Smooth muscle cell (in vitro differentiated cells): ENCODE measurements at regions not wholly inside any gene's neighbourhood (a gene's known extent, or its start where the extent isn't known, plus 50 kb on each side); places are given as distances from the start of the nearest gene placed in this dataset.

Source experiments
- DNase-seq: peaks from one replicate; lab custom pipeline; 2025; ENCODE audit not compliant: unreplicated experiment; lab: John Stamatoyannopoulos, UW
- H2AFZ ChIP-seq: fragments of 200-600 bp; sonication (generic); 2 replicates; pipeline ENCODE4 v1.6.0; 2016; ENCODE audit warnings: antibody characterized with exemption, low read depth, mild to moderate bottlenecking
- H3F3A ChIP-seq: fragments of 200-600 bp; sonication (generic); 2 replicates; pipeline ENCODE4 v1.6.0; 2017; ENCODE audit warnings: antibody characterized with exemption, low read depth
- H3K27ac ChIP-seq: fragments of 200-600 bp; sonication (generic); 2 replicates; pipeline ENCODE4 v1.5.1; 2016; ENCODE audit warnings: low read depth, mild to moderate bottlenecking
- H3K27me3 ChIP-seq: fragments of 200-600 bp; sonication (generic); 2 replicates; pipeline ENCODE4 v1.6.1; 2016; ENCODE audit warnings: low read depth, mild to moderate bottlenecking
- H3K36me3 ChIP-seq: fragments of 200-600 bp; sonication (generic); 2 replicates; pipeline ENCODE4 v1.5.1; 2016; ENCODE audit warnings: low read depth
- H3K4me1 ChIP-seq: fragments of 200-600 bp; sonication (generic); 2 replicates; pipeline ENCODE4 v1.5.1; 2016; ENCODE audit warnings: low read depth
- H3K4me2 ChIP-seq: fragments of 200-600 bp; sonication (generic); 2 replicates; pipeline ENCODE4 v1.6.0; 2016; ENCODE audit warnings: mild to moderate bottlenecking
- H3K4me3 ChIP-seq: fragments of 200-600 bp; sonication (generic); 2 replicates; pipeline ENCODE4 v1.5.1; 2016; ENCODE audit warnings: mild to moderate bottlenecking
- H3K79me2 ChIP-seq: fragments of 200-600 bp; sonication (generic); 2 replicates; pipeline ENCODE4 v1.6.0; 2016; ENCODE audit warnings: low read depth, mild to moderate bottlenecking
- H3K9ac ChIP-seq: fragments of 200-600 bp; sonication (generic); 2 replicates; pipeline ENCODE4 v1.6.0; 2016; ENCODE audit warnings: low read depth
- H3K9me3 ChIP-seq: fragments of 200-600 bp; sonication (generic); replicated peaks from 2 replicates; pipeline ENCODE4 v1.5.1; 2016; ENCODE audit warnings: low read depth
- H4K20me1 ChIP-seq: fragments of 200-600 bp; sonication (generic); 2 replicates; pipeline ENCODE4 v1.6.0; 2016; ENCODE audit warnings: low read depth
- WGBS: methylation state at CpG from one replicate; pipeline ENCODE4 v1.1.7; 2016; ENCODE audit warnings: low lambda C conversion rate; 5-methylcytosine and 5-hydroxymethylcytosine counted together
- TF ChIP-seq, protein P1 (sequence below): fragments of 200-600 bp; sonication (generic); IDR thresholded peaks from 2 replicates; pipeline ENCODE4 v1.5.1; 2017; ENCODE audit warnings: borderline replicate concordance, mild to moderate bottlenecking, antibody characterized with exemption; ENCODE audit not compliant: insufficient read depth, poor library complexity, severe bottlenecking

- Histone ChIP-seq H3F3A (peaks cover 12% of the 10 kb centered on the region), H2AFZ (no peak overlapping the region), H3K79me2 (no peaks in the 10 kb centered on the region), H3K27ac (peak overlapping the region; percentile 76), H3K9me3 (no peaks in the 10 kb centered on the region), H3K27me3 (no peaks in the 10 kb centered on the region), H3K9ac (no peak overlapping the region), H3K36me3 (no peaks in the 10 kb centered on the region), H3K4me3 (no peak overlapping the region), H3K4me2 (peak overlapping the region; percentile 81), H3K4me1 (peaks cover 9% of the 10 kb centered on the region), H4K20me1 (no peaks in the 10 kb centered on the region)
- TF ChIP-seq, protein P1, sequence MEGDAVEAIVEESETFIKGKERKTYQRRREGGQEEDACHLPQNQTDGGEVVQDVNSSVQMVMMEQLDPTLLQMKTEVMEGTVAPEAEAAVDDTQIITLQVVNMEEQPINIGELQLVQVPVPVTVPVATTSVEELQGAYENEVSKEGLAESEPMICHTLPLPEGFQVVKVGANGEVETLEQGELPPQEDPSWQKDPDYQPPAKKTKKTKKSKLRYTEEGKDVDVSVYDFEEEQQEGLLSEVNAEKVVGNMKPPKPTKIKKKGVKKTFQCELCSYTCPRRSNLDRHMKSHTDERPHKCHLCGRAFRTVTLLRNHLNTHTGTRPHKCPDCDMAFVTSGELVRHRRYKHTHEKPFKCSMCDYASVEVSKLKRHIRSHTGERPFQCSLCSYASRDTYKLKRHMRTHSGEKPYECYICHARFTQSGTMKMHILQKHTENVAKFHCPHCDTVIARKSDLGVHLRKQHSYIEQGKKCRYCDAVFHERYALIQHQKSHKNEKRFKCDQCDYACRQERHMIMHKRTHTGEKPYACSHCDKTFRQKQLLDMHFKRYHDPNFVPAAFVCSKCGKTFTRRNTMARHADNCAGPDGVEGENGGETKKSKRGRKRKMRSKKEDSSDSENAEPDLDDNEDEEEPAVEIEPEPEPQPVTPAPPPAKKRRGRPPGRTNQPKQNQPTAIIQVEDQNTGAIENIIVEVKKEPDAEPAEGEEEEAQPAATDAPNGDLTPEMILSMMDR, result no peak
- WGBS, result 61% methylated on average over 12 of the region's 12 CpGs
- DNase-seq, result no peak
These were observed 89.1 kb upstream of the SLC25A33 start for GRCh38 chr1:9449976-9450696.

DNA sequence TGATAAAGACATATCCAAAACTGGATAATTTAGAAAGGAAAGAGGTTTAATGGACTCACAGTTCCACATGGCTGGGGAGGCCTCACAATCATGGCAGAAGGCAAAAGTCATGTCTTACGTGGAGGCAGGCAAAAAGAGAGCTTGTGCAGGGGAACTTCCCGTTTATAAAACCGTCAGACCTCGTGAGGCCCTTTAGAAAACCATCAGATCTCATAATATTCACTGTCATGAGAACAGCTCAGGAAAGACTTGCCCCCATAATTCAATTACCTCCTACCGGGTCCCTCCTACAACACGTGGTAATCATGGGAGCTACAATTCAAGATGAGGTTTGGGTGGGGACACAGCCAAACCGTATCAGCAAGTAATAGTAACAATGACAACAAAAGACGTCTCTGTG lies 88.2 kb upstream of the SLC25A33 start:
- no peaks in the 10 kb centered on the region for H3K9me3 ChIP-seq

DNA sequence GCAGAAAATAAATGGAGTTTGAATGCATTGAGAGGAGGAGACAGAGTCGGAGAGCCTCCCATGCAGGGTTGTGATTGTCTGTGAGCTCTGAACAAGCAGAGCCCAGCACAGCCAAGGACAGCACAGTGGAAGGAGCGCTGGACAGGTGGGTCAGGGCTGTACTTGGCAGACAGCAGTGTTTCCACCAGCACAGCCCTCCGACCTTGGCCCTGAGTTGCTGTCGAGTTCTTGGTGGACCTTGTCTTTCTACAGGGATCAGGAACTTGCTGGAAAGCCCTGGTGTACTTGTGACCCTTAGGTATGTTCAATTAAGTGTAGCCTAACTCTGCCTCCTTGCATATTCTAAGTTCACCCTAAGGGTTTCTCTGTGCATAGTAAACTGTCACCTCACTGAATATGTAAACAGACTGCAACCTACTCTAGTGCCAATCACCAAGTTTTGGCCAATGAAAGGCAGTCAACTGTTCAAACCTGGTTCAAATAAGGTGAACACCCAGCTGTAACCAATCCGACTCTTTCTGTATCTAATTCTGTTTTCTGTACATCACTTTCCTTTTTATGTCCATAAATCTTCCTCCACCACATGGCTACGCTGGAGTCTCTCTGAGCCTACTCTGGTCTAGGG lies 86.6 kb upstream of the SLC25A33 start:
- WGBS, result 81% methylated on average over 6 of the region's 6 CpGs
- Histone ChIP-seq H3F3A (peaks cover 8% of the 10 kb centered on the region), H3K9ac (no peak overlapping the region), H3K4me1 (peaks cover 9% of the 10 kb centered on the region), H3K27ac (no peak overlapping the region), H3K4me2 (no peak overlapping the region), H3K27me3 (no peaks in the 10 kb centered on the region), H3K79me2 (no peaks in the 10 kb centered on the region), H3K4me3 (no peak overlapping the region), H3K9me3 (no peaks in the 10 kb centered on the region), H4K20me1 (no peaks in the 10 kb centered on the region), H3K36me3 (no peaks in the 10 kb centered on the region), H2AFZ (no peak overlapping the region)
- no peak for DNase-seq
- TF ChIP-seq, protein P1, result no peak

More for the DNA sequence above, 88.2 kb upstream of the SLC25A33 start:
- Histone ChIP-seq H3K4me3 (no peak overlapping the region), H3F3A (peaks cover 8% of the 10 kb centered on the region), H3K27me3 (no peaks in the 10 kb centered on the region), H2AFZ (no peak overlapping the region), H3K9ac (no peak overlapping the region), H3K36me3 (no peaks in the 10 kb centered on the region), H3K4me2 (no peak overlapping the region), H3K79me2 (no peaks in the 10 kb centered on the region), H4K20me1 (no peaks in the 10 kb centered on the region), H3K27ac (no peak overlapping the region), H3K4me1 (peaks cover 9% of the 10 kb centered on the region)
- no peak for DNase-seq
- WGBS, result 85% methylated on average over 8 of the region's 8 CpGs
- TF ChIP-seq, protein P1, result no peak
